ENCODE measurements at regions not wholly inside any gene's neighbourhood (a gene's known extent, or its start where the extent isn't known, plus 50 kb on each side); places are given as distances from the start of the nearest gene placed in this dataset.

- TF ChIP-seq CTCF (IDR thresholded peaks at IDR 0.05) (no peak), POLR2A (IDR thresholded peaks at IDR 0.05) (no peak)
These were observed 291.4 kb downstream of the PABPC4L start for GRCh38 chr4:133910165-133910564.
